ENCODE measurements at regions not wholly inside any gene's neighbourhood (a gene's known extent, or its start where the extent isn't known, plus 50 kb on each side); places are given as distances from the start of the nearest gene placed in this dataset.

GRCh38 chr13:48798180-48798579 is 144.5 kb downstream of the CYSLTR2 start:
- TF ChIP-seq CTCF (conservative IDR thresholded peaks at IDR 0.05; ENCODE audit: low read depth) = no peak
- DNase-seq (ENCODE audit: low spot score) = no peak
- ChIA-PET CTCF (no interaction called here), POLR2A (ENCODE audit: low non-redundant PET) (no interaction called here)
- no peak overlapping the region for H3K27ac ChIP-seq

- POLR2A ChIA-PET (ENCODE audit: low non-redundant PET) = no interaction called here
- no peak overlapping the region for H3K27ac ChIP-seq
- no peak for TF ChIP-seq CTCF (conservative IDR thresholded peaks at IDR 0.05; ENCODE audit: low read depth)
- DNase-seq (ENCODE audit: low spot score) = no peak
- CTCF ChIA-PET = no interaction called here
These were observed 147.5 kb downstream of the CYSLTR2 start for GRCh38 chr13:48801255-48801654.

GRCh38 chr13:48804821-48805601 is 151.3 kb downstream of the CYSLTR2 start:
- no peak overlapping the region for H3K27ac ChIP-seq
- POLR2A ChIA-PET (ENCODE audit: low non-redundant PET) = no interaction called here
- CTCF ChIA-PET = interaction anchor here (0.7 kb wide), 1 partner anchor 182 kb away, joined by 3 read pairs; no protein-coding TSS in a partner anchor
- no peak for DNase-seq (ENCODE audit: low spot score)
- TF ChIP-seq CTCF (conservative IDR thresholded peaks at IDR 0.05; ENCODE audit: low read depth) = no peak

GRCh38 chr13:48806522-48806921 is 152.8 kb downstream of the CYSLTR2 start:
- H3K27ac ChIP-seq = no peak overlapping the region
- ChIA-PET POLR2A (ENCODE audit: low non-redundant PET) (no interaction called here), CTCF (no interaction called here)
- no peak for TF ChIP-seq CTCF (conservative IDR thresholded peaks at IDR 0.05; ENCODE audit: low read depth)
- DNase-seq (ENCODE audit: low spot score) = no peak

GRCh38 chr13:48808683-48809082 is 155.0 kb downstream of the CYSLTR2 start:
- ChIA-PET CTCF (no interaction called here), POLR2A (ENCODE audit: low non-redundant PET) (no interaction called here)
- DNase-seq (ENCODE audit: low spot score) = no peak
- no peak for TF ChIP-seq CTCF (conservative IDR thresholded peaks at IDR 0.05; ENCODE audit: low read depth)
- H3K27ac ChIP-seq = no peak overlapping the region

- ChIA-PET CTCF (no interaction called here), POLR2A (ENCODE audit: low non-redundant PET) (no interaction called here)
- no peak for DNase-seq (ENCODE audit: low spot score)
- TF ChIP-seq CTCF (conservative IDR thresholded peaks at IDR 0.05; ENCODE audit: low read depth) = no peak
- H3K27ac ChIP-seq = no peak overlapping the region
These were observed 156.3 kb downstream of the CYSLTR2 start for GRCh38 chr13:48810013-48810412.
